SHP77 treated with DMSO at 0.1 percent for 48 hours (cell line): ENCODE measurements at regions not wholly inside any gene's neighbourhood (a gene's known extent, or its start where the extent isn't known, plus 50 kb on each side); places are given as distances from the start of the nearest gene placed in this dataset.

Source experiments
- DNase-seq: peaks from one replicate; lab custom pipeline; 2025; lab: John Stamatoyannopoulos, UW

DNA sequence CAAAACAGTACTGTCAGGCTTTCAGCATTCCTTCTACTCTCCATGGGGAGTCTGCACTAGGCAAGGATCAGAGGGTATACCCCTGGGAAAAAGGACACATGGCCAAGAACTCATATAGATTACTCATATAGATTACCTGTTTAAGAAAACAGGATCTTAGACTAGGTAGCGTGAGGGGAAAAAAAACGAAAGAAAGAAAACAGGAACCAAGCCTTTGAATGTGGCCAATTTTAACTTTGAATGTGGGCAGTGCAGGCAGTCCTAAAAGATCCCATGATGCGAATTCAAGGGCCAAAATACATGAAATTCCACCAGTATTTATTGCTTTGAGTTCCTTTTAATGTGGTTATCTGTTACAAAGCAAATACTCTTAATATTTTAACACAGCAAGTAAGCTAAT, 108.6 kb upstream of the TAC1 start:
- DNase-seq: no peak

DNA sequence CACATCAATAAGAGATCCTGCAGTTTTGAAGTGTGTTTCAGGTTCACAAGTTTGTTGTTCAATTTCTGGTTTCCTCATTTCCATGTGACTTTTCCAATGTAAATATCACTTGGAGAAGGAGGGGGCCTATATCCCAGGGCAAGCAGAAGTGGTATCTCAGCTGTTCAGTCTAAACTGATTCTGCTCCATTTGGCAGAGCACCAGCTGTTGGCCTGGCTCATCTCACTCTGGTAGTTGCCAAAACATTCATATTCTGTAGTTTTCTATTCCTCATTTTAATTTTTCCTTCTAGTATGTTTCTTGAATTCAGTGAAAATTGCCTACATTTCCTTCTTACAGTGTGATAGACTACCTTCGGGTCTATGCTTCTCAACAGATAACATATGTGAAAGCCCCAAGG, 101.8 kb upstream of the TAC1 start:
- no peak for DNase-seq

DNA sequence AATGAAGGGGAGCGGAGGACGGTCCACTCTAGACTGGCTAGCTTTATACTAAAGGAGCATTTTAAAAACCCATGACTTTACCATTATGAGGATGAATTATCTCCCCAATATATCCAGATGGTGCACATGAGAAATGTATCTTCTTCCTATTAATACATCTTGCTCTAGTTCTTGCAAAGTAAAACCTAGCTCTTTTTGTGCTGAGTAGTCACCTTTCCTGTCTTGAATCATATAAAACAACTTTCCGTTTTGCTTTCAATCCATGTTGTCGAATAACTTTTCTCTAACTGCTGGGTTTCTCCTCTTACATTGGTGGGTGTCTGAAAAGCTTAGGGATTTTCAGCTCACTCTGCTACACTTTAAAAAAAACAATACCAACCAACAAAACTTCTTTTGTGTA, 96.3 kb upstream of the TAC1 start:
- no peak for DNase-seq

DNA sequence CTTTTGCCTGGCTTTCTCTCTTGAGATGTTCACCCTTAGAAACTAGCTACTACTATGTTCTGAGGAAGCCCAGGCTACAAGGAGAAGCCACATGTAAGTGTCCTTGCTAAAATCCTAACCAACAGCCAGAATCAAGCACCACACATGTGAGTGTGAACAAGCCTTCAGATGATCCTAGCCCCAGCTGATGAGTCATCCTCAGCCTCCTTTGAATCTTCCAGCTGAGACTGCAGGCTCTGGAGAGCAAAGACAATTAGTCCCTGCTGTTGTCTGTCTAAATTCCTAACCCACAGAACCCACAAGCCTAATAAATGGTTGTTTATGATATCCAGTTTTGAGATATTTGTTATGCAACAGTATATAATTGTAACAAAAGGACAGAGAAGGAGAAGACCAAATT, 92.8 kb upstream of the TAC1 start:
- DNase-seq: no peak

DNA sequence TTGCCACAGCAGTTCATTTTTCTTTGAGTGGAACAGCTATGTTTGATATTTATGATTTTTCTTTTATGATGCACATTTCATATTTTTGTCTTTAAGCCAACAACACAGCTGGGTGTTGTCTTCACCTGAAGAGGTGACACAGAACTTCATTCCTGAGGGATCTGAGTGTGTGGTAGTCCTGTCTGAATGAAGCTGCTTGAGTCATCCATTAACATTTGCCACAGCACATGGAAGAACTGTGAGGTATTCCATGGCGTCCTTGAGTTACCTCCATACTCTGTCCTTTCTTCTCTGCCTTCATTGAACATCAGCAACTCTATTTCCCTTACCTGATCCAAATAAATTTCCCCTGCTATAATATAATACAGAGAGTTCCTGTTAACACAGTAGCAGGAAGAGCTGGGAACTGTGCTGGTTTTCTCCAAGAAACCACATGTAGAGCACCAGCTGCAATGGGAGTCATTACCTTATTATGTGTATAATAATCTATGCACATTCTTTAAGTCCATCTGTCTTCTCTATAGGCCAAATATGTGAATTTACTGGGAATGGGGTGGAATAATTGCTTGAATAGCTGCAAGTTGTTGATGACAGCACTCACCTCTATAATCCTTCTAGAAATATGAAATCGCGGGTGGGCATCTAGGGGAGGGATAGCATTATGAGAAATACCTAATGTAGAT, 72.4 kb upstream of the TAC1 start:
- DNase-seq: no peak

DNA sequence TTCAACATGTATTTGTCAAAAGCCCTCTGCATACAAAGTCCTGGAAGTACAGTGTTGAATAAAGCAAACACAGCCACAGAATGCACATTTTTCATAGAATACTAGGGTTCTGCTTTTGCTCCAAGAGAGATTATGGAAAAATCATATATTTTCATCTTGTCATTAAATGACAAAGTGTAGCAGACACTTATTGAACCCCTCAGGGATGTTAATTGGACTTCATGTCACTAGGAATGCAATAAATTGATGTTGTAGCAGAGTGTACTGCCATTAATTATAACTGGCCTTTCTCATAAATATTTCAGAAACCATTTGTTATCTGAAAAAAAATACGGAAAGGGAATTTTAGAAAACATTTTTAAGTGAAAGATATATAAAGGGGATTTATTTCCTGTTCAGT, 64.5 kb upstream of the TAC1 start:
- no peak for DNase-seq

DNA sequence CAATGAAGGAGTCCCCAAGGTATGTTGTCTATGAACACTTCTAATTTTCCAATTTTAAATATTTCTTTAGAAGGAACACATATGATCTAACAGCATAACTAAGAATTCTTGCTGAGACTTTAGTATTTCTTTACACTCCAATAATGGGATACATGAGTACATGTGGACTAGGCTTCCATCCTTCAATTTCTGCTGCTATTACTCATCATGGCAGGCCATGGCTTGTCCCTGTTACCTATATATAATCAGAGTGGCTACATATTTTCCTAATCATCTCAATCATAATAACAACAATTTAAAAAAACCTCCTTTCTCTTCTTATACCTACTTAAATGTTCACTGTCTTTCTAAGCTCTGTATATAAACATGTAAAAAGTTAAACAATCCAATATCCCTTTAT, 60.3 kb upstream of the TAC1 start:
- DNase-seq: no peak

DNA sequence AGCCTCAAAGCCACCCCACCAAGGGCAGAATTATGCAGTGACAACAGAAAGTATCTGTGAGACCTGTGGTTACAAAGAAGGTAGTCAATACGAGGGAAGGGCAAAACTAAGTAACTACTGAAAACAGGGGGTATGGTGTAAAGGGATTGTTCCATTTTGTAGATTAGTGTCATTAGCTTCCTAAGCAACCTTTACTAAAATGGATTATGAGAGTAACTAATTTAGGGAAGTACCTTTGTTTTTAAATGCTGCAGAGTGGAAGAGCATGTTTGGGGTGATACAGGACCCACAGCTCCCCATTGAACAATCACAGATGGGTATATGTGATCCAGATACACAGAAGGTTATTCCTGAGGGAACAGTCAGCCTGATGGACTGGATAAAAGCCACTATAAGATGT, 51.3 kb upstream of the TAC1 start:
- DNase-seq: no peak
